ENCODE measurements at regions not wholly inside any gene's neighbourhood (a gene's known extent, or its start where the extent isn't known, plus 50 kb on each side); places are given as distances from the start of the nearest gene placed in this dataset.

DNA sequence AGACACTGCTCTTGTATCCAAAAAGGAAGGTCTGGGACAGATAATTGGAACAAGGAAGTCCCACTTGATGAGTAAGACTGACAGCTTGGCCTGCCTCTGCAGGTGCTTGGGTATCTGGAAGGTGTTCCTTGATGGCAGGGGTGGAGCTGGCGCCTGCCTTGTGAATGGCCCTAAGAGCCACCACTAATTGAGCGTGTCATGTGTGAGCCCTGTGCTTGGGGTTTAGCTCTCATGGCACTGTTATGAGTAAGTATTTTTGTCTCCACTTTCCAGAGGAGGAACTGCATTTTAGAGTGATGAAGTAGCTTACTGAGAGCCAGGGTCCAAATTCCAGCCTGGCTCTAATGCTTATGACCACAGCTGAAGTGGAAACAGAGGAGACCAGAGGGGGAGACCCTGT is 71.2 kb upstream of the NECTIN1 start (continued):
- TF ChIP-seq, protein P1, sequence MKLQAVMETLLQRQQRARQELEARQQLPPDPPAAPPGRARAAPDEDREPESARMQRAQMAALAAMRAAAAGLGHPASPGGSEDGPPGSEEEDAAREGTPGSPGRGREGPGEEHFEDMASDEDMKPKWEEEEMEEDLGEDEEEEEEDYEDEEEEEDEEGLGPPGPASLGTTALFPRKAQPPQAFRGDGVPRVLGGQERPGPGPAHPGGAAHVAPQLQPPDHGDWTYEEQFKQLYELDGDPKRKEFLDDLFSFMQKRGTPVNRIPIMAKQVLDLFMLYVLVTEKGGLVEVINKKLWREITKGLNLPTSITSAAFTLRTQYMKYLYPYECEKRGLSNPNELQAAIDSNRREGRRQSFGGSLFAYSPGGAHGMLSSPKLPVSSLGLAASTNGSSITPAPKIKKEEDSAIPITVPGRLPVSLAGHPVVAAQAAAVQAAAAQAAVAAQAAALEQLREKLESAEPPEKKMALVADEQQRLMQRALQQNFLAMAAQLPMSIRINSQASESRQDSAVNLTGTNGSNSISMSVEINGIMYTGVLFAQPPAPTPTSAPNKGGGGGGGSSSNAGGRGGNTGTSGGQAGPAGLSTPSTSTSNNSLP (IDR thresholded peaks at IDR 0.05; ENCODE audit: low read depth, low read length) = no peak
- TF ChIP-seq NR2F6 (IDR thresholded peaks at IDR 0.05) = no peak
- no peak for TF ChIP-seq NR2F6 (CRISPR knock-in tag; IDR thresholded peaks at IDR 0.05)
- no peak for TF ChIP-seq KAT8 (CRISPR knock-in tag; IDR thresholded peaks at IDR 0.05)
- no peak for TF ChIP-seq ZNF124 (CRISPR knock-in tag; IDR thresholded peaks at IDR 0.05)
- TF ChIP-seq HDAC6 (IDR thresholded peaks at IDR 0.05; ENCODE audit: low read depth, low read length) = no peak
- TF ChIP-seq TCF12 (IDR thresholded peaks at IDR 0.05) = no peak
- no peak for TF ChIP-seq TCF12 (CRISPR knock-in tag; IDR thresholded peaks at IDR 0.05)
- TF ChIP-seq NBN (conservative IDR thresholded peaks at IDR 0.05) = no peak
- TF ChIP-seq RXRB (CRISPR knock-in tag; IDR thresholded peaks at IDR 0.05; ENCODE audit: borderline replicate concordance) = no peak
- TF ChIP-seq DNMT1 (CRISPR knock-in tag; IDR thresholded peaks at IDR 0.05) = no peak
- TF ChIP-seq TEAD3 (CRISPR knock-in tag; optimal IDR thresholded peaks at IDR 0.05; ENCODE audit: borderline replicate concordance) = no peak
- no peak for TF ChIP-seq KLF16 (CRISPR knock-in tag; IDR thresholded peaks at IDR 0.05)
- TF ChIP-seq, protein P2, sequence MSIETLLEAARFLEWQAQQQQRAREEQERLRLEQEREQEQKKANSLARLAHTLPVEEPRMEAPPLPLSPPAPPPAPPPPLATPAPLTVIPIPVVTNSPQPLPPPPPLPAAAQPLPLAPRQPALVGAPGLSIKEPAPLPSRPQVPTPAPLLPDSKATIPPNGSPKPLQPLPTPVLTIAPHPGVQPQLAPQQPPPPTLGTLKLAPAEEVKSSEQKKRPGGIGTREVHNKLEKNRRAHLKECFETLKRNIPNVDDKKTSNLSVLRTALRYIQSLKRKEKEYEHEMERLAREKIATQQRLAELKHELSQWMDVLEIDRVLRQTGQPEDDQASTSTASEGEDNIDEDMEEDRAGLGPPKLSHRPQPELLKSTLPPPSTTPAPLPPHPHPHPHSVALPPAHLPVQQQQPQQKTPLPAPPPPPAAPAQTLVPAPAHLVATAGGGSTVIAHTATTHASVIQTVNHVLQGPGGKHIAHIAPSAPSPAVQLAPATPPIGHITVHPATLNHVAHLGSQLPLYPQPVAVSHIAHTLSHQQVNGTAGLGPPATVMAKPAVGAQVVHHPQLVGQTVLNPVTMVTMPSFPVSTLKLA (IDR thresholded peaks at IDR 0.05) = no peak
- TF ChIP-seq ZNF282 (IDR thresholded peaks at IDR 0.05; ENCODE audit: partially characterized antibody) = no peak

Measured in HepG2 (cell line).